Parathyroid adenoma (tissue), 2 donors: ENCODE measurements at regions not wholly inside any gene's neighbourhood (a gene's known extent, or its start where the extent isn't known, plus 50 kb on each side); places are given as distances from the start of the nearest gene placed in this dataset.

Experiments
- H2AFZ ChIP-seq: fragments of 300-600 bp; sonication (generic); one replicate; pipeline ENCODE4 v1.7.0; 2017; ENCODE audit warnings: antibody characterized with exemption, mild to moderate bottlenecking
- H3K27ac ChIP-seq: fragments of 300-600 bp; sonication (generic); one replicate; pipeline ENCODE4 v1.7.0; 2017
- H3K27me3 ChIP-seq: fragments of 300-600 bp; sonication (generic); one replicate; pipeline ENCODE4 v1.7.0; 2017; ENCODE audit warnings: low read length; ENCODE audit not compliant: control insufficient read depth, insufficient read depth
- H3K36me3 ChIP-seq: fragments of 300-600 bp; sonication (generic); one replicate; pipeline ENCODE4 v1.7.0; 2017; ENCODE audit warnings: low read length; ENCODE audit not compliant: control insufficient read depth, insufficient read depth
- H3K4me1 ChIP-seq: fragments of 300-600 bp; sonication (generic); one replicate; pipeline ENCODE4 v1.7.0; 2017; ENCODE audit warnings: control low read depth
- H3K4me2 ChIP-seq: fragments of 300-600 bp; sonication (generic); one replicate; pipeline ENCODE4 v1.7.0; 2017; ENCODE audit warnings: low read length
- H3K4me3 ChIP-seq: fragments of 300-600 bp; sonication (generic); one replicate; pipeline ENCODE4 v1.7.0; 2017; ENCODE audit warnings: low read depth, low read length
- H3K79me2 ChIP-seq: fragments of 300-600 bp; sonication (generic); one replicate; pipeline ENCODE4 v1.7.0; 2017; ENCODE audit warnings: control low read depth
- H3K9ac ChIP-seq: fragments of 300-600 bp; sonication (generic); one replicate; pipeline ENCODE4 v1.7.0; 2017; ENCODE audit warnings: mild to moderate bottlenecking
- H3K9me3 ChIP-seq: fragments of 300-600 bp; sonication (generic); one replicate; pipeline ENCODE4 v1.7.0; 2017; ENCODE audit warnings: low read length; ENCODE audit not compliant: control insufficient read depth
- CTCF ChIP-seq: fragments of 300-600 bp; sonication (generic); IDR thresholded peaks from one replicate; pipeline ENCODE4 v1.7.0; 2017; ENCODE audit warnings: antibody characterized with exemption, mild to moderate bottlenecking
- donor health status: primary hyperparathyroidism.

- Histone ChIP-seq H2AFZ (no peak overlapping the region), H3K4me2 (no peak overlapping the region), H3K27me3 (no peaks in the 10 kb centered on the region), H3K9me3 (no peaks in the 10 kb centered on the region), H3K36me3 (no peaks in the 10 kb centered on the region), H3K4me3 (no peak overlapping the region), H3K9ac (no peak overlapping the region), H3K79me2 (no peaks in the 10 kb centered on the region), H3K27ac (no peak overlapping the region), H3K4me1 (no peaks in the 10 kb centered on the region)
- TF ChIP-seq CTCF, result no peak
Observed at GRCh38 chr5:28822071-28822470, 1783.7 kb upstream of the CDH9 start.

GRCh38 chr5:28810751-28811136 lies 1772.4 kb upstream of the CDH9 start:
- no peaks in the 10 kb centered on the region for H3K27me3 ChIP-seq
- H3K27ac ChIP-seq, result no peak overlapping the region
- no peaks in the 10 kb centered on the region for H3K4me1 ChIP-seq
- H3K9ac ChIP-seq, result no peak overlapping the region
- no peak overlapping the region for H3K4me2 ChIP-seq
- no peaks in the 10 kb centered on the region for H3K36me3 ChIP-seq
- no peak overlapping the region for H2AFZ ChIP-seq
- H3K9me3 ChIP-seq, result no peaks in the 10 kb centered on the region
- H3K4me3 ChIP-seq, result no peak overlapping the region
- no peaks in the 10 kb centered on the region for H3K79me2 ChIP-seq
- no peak for TF ChIP-seq CTCF

- H3K4me2 ChIP-seq, result no peak overlapping the region
- H3K4me1 ChIP-seq, result no peaks in the 10 kb centered on the region
- H3K79me2 ChIP-seq, result no peaks in the 10 kb centered on the region
- H2AFZ ChIP-seq, result no peak overlapping the region
- no peak overlapping the region for H3K4me3 ChIP-seq
- H3K9me3 ChIP-seq, result no peaks in the 10 kb centered on the region
- no peaks in the 10 kb centered on the region for H3K36me3 ChIP-seq
- no peak overlapping the region for H3K27ac ChIP-seq
- TF ChIP-seq CTCF, result no peak
- no peak overlapping the region for H3K9ac ChIP-seq
- no peaks in the 10 kb centered on the region for H3K27me3 ChIP-seq
Observed at GRCh38 chr5:28809811-28810750, 1771.7 kb upstream of the CDH9 start.

- no peaks in the 10 kb centered on the region for H3K79me2 ChIP-seq
- TF ChIP-seq CTCF, result no peak
- H3K27ac ChIP-seq, result no peak overlapping the region
- H3K4me3 ChIP-seq, result no peak overlapping the region
- no peaks in the 10 kb centered on the region for H3K4me1 ChIP-seq
- no peaks in the 10 kb centered on the region for H3K9me3 ChIP-seq
- no peak overlapping the region for H3K4me2 ChIP-seq
- no peak overlapping the region for H2AFZ ChIP-seq
- no peaks in the 10 kb centered on the region for H3K36me3 ChIP-seq
- H3K27me3 ChIP-seq, result no peaks in the 10 kb centered on the region
- H3K9ac ChIP-seq, result no peak overlapping the region
Observed at GRCh38 chr5:28808967-28809810, 1770.8 kb upstream of the CDH9 start.
